ENCODE measurements at regions not wholly inside any gene's neighbourhood (a gene's known extent, or its start where the extent isn't known, plus 50 kb on each side); places are given as distances from the start of the nearest gene placed in this dataset.

DNA sequence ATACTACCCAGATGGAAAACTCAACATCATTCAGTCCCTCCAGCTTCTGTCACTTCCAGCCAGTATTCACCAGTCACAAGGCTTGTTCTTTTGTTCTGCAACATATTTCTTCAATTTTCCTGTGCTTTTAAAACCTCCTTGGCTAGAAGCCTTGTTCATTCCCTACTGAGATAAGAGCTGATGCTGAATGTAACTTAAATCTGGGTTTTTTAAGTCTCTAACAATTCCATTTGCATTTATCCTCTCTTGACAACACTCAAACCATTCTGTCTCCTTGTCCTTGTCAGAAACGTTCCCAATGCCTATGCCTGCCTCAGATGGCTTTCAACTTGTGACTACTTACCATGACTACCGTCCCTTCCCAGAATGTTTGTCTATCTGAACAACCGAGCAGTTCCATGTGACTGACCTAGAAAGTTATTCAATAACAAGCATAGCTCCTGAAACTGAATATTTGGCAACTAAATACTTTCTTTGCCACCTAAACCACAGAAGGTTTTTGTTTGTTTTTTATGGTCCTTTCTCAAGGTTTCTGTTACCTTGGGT, 682.9 kb upstream of the GALNTL6 start:
- no peak for DNase-seq

DNA sequence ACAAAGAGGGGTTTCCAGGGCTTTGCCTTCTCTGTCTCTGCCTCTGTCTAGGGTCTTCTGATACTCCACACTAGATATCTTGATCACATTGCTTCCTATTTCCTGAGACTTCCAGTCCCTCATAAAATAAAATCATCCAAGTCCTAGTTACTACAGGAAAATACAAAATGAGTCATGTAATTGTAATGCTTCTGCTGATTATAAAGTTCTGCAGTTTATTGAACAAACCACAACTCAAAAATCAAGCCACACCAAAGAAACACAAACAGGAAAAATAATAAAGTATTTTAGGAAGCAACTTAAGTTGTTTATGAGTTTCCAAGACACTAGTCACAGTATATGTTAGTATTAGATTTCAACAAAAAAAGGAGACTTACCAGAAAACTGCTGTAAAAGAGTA, 695.1 kb upstream of the GALNTL6 start:
- DNase-seq, result no peak

DNA sequence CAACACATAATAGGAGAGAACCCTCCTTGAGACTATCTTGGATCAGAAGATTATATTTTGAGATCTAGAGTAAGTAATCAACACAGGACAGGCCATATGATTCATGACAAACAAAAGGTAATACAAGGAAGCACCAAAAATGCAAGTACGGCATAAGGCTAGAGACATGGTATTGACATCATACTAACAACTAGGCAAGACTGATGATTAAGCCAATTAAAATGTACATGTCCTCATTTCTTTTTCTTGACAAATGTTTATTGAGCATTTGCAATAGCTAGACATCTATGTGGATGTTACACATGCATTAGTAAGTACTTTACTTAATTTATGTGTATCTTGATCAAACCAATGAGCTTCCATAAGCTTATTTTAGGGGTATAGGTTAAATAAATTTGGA, 695.7 kb upstream of the GALNTL6 start:
- no peak for DNase-seq

DNA sequence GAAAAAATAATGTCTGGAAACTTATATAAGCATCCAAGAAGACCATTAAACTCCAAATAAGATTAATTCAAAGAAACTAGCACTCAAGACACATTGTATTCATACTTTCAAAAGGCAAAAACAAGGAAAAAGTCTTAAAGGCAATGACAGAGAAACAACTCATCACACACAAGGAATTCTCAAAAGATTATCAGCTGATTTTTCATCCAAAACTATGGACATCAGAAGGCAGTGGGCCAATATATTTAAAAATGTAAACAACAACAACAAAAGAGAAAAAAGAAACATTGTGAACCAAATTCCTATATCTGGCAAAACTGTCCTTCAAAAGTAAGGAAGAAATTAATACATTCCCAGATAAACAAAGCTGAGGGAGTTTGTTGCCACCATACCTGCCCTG, 711.4 kb upstream of the GALNTL6 start:
- no peak for DNase-seq

DNA sequence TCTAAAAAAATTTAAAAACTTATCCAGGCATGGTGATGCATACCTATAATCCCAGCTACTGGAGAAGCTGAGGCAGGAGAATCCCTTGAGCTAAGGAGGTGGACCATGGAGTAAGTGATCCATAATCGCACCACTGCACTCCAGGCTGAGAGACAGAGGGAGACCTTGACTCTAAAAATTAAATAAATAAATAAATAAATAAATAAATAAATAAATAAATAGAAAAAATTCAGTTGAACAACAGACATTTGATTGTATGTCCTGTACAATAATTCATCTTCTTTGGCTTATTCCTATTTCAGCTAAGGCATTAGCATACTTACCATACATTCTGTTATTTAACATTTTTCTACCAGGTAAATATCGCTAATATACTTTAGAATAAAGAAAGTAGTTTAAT, 726.1 kb upstream of the GALNTL6 start:
- DNase-seq, result no peak

DNA sequence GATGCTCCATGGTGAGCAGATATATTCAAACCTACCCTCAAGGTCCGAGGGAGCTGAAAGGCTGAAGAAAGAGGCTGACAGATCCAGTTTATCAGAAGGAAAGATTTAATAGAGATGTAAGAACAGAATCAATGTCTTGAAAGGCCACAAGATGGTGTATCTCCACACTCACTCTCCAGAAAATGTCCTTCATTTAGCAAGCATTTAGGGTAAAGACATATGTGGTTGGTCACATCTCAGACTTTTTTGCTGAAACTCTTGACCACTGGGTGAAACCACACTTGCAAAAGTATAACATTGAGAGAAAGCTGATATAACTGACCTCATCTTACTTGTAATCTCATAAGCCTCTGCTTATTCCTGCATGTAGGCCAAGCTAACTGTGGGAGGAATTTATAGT, 745.8 kb upstream of the GALNTL6 start:
- no peak for DNase-seq

DNA sequence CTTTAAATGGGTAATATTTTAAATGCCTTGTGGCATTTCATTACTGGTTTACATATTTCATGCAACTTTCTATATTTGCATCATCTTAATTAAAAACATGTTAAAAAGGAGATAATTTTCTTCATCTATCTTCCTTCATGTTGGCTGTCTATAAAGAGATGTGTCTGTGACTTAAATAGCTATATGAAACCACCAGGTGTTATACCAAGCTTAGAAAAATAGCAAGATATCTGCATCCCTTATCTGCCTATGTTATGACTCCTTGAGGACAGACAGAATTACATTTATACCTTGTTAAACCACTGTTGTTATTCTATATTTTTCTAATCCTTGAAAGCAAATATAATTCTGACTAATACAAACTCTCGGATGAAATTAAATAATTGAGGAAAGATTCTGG, 763.8 kb upstream of the GALNTL6 start:
- DNase-seq, result no peak

DNA sequence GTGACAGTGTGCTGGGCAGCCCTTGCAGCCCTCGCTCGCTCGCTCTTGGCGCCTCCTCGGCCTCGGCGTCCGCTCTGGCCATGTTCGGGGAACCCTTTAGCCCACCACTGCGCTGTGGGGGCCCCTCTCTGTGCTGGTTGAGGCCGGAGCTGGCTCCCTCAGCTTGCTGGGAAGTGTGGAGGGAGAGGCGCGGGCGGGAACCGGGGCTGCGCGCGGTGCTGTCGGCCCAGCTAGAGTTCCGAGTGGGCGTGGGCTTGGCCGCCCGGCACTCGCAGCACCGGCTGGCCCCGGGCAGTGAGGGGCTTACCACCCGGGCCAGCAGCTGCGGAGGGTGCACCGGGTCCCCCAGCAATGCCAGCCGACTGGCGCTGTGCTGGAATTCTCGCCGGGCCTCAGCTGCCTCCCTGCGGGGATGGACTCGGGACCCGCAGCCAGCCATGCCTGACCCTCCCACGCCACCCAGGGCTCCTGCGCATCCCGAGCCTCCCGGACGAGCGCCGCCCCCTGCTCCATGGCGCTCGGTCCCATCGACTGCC, 770.1 kb upstream of the GALNTL6 start:
- DNase-seq, result no peak

DNA sequence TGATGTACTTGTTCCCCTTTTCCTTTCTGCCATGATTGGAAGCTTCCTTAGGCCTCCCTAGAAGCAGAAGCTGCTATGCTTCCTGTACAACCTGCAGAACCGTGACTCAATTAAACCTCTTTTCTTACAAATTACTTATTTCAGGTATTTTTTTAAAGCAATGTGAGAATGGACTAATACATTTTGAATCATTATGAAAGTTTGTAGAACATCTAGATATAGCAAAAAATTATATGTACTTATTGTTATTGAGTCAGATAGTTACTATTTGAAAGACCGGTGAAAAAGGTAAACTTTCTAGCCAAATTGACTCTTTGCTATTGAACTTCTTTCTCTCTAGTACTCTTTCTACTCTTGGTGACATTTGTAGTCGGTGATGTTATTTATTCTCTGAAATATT, 777.3 kb upstream of the GALNTL6 start:
- DNase-seq, result no peak

DNA sequence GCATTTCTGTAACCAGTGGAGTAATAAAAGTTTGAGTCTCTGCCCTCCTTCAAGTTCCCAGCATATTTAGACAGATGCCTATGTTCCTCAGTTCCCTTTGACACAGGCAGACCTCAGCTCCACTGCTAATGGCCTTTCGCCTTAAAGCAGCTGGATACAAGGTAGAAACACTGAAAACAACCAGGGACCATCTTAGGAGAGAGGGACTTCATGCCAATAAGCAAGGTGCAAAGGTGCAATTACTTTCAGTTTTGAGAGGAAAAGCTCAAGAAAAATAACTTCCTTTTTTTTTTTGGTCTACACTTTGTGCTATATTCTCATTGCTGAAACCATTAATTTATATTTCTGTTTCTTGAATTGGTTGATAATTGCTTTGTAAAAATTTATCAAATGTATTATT, 781.9 kb upstream of the GALNTL6 start:
- no peak for DNase-seq

DNA sequence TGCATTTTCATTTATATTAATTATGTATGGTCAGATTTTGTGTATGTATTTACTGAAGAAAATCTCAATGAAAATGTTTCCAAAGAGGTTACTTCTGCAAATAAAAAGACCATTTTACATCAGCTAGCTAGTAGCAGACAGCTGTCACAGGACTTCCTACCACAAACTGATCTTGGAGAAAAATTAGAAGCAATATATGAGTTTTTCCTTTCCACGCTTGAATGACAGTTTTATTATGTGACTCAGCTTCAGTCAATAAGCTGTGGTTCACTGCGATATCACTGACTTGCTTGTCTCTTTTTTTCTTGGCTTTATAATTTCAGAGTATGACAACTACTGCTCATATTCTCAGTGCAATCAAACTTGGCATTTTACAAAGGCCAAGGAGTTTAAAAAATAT, 787.4 kb upstream of the GALNTL6 start:
- DNase-seq, result peak; percentile 1

DNA sequence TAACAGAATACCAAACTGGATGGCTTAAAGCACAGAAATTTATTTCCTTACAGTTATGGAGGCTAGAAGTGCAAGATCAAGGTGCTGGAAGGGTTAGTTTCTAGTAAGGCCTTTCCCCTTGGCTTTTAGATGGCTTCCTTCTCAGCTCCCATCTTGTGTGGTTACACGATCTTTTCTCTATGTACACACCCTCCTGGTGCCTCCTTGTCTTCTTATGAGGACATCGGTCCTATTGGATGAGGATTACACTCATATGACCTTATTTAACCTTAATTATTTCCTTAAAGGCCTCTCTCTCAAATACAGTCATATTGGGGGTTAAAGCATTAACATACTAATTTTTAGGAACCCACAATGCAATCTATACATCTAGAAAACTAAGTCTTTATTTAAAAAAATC, 787.9 kb upstream of the GALNTL6 start:
- DNase-seq, result no peak

DNA sequence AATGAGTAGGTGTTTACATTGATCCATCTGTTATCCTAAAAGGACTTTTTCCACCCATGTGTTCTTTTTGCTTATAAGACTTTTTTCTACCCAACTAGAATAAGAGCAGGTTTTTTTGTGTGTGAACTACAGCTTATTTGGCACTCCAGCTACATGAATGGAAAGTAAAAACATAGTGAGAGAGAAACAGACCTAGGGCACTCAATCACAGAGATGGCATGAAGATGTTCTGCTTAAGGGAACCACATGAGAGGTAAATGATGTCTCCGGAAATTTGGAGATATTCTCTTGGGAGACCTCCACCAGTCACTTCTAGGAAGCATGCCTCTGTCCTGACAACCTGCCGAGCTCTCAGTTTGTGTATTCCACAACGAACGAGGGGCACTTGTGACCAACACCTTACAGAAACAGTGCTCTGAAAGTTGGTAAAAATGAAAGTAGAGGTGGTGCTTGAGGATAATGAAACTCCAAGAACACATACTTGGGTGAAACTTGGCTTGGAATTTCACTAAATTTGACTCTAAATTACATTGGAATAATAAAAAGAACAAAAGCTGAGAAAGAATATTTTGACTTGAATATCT, 788.4 kb upstream of the GALNTL6 start:
- DNase-seq, result no peak

DNA sequence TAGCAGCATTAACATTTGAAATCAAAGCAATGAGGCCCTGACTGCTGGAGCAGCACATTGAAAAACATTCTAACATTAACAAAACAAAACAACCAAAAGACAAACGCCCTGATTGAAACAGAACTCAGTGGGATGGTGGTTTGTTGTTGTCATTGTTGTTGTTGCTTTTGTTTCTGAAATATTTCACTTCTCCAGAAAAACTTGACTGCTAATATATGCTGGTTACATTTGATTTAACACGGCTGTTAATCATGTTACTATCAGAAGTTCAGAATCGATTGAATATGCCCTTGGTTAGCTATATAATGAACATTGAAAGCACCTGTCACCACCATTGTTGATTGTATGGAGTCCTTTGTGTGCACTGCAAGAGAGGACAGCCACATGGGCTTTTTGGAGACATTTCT, 790.4 kb upstream of the GALNTL6 start:
- DNase-seq, result no peak

DNA sequence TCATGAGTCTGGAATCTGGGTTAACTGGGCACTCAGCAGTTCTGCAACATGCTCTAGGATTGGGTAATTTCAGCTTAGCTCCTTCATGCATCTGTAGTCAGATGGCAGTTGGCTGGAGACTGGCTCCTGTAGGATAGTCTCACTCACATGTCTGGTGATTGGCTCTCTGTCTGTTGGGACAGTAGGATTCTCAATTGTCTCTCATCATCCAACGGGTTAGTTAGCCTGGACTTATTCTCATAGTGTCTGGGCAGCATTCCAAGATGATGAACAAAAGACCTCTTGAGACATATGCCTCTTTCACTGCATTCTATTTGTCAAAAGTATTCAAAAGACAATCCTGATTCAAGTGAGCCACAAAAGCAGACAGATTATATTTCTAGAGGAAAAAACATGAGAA, 795.6 kb upstream of the GALNTL6 start:
- no peak for DNase-seq

DNA sequence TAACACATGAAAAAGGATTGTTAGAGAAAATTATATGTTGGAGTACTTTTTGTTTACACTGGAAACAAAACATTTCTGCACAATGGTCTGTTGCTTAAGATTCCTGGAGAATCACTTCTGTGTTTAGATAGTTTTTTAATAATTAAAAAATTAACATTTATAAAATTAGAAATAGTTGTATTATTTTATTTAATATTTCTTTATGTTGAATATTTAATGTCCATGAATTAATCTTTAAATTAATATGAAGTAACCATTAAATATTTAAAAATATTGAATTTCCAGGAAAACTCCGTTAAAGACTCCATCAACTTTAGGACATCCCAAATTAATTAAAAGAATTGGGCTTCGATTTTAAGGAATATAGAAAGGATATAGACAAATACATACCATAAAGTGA, 797.1 kb upstream of the GALNTL6 start:
- no peak for DNase-seq

DNA sequence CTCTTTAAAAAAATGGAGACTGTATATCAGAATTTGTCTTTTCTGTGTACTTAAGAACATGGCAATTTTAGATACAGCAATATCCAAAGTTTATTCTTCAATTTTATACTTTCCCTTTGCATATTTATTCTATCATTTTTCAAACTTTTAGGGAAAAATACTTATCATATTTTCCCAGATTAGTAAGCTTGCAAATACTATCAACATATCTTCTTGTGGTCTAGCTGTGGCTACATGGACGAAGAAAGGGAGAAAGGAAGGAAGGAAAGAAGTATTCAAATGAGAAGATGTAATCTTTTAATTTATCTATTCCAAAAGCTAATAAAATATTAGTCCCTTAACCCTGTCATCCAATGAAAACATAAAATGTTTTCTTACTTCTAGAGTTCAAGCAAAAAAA, 797.8 kb upstream of the GALNTL6 start:
- DNase-seq, result no peak

DNA sequence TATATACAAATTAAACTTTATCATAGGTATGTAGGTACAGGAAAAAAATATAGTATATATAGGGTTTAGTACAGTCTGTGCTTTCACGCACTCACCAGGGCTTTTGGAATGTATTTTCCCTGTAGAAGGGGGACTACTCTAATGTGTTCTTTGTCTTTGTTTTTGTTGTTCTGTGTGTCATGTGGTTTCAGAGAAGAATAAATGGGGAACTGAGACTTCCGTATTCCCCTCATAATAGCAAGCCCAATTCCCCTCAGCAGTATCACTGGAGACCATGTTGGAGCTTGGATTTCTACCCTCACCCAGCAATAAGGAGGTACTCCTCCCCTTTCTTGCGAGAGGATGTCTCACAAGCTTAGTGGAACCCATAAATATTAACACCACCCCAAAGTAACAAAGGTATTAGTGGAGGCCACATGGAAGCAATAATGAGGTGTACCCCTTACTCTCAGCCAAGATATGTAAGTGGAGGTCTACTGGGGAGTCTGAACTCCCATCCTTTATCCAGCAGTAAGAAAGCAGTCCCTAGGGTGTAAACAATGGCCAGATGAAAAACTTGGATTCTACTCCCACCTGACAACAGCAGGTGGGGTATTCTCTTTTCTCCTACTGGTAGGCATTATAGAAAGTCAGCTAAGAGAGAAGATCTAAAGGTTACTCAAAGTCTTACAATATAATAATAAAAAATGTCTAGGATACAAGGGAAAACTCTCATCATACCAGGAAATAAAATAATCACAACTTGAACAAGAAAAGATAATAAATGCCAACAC, 805.4 kb upstream of the GALNTL6 start:
- DNase-seq, result no peak

DNA sequence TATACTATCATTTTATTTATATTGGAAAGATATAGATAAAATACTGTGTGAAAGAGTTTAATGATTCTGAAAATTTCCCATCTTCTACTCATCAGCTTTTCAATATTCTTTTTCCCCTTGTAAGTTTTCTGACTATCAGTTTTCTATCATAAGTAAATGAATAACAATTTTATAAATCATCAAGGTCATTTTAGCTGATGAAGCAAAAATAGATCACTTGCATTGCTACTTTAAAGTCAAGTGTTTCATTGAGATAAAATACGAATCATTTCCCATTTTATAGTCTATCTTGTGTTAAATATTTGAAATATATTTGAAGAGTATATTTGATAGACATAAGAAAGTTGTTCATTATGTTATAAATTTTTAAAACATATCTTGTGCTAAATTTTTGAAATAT, 811.0 kb upstream of the GALNTL6 start:
- no peak for DNase-seq

DNA sequence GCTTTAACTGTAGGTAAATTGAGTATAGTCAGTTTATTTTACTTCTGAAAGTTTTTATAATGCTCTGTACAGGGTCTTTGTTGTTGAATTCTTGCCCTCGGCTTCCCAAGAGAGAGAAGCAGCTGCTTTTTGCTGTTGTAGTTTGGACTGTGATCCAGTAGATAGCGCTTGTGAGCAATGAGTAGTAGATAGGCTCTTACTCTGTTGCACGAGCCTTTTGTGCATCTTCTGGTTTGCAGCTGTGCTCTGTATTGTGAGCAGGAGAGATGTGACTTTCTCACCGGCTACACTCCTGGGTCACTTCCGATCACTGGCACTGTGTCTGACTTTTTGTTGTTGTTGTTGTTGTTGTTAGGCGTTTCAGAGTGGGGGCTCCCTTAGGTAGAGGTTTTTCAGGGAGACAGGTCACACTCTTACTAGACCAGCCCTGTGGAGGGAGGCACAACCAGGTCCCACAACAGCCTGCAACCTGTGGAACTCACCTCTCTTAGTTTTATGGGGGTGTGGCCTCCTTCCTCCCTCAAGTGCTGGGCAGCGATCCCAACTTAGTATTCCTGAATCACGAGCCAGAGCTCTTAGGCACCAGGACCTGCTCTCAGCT, 822.1 kb upstream of the GALNTL6 start:
- peak; percentile 35 for DNase-seq

DNA sequence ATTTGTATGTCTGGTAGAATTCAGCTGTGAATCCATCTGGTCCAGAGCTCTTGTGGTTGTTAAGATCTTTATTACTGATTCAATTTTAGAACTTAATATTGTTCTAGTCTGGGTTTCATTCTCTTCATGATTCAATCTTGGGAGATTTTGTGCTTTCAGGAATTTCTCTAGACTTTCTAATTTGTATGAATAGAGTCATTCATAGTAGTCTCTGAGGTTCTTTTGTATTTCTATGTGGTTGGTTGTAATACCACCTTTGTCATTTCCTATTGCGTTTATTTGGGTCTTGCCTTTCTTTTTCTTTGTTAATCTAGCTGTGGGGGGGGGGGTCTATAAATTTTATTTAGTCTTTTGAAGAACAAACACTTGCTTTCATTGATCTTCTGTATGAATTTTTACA, 824.8 kb upstream of the GALNTL6 start:
- DNase-seq, result no peak

DNA sequence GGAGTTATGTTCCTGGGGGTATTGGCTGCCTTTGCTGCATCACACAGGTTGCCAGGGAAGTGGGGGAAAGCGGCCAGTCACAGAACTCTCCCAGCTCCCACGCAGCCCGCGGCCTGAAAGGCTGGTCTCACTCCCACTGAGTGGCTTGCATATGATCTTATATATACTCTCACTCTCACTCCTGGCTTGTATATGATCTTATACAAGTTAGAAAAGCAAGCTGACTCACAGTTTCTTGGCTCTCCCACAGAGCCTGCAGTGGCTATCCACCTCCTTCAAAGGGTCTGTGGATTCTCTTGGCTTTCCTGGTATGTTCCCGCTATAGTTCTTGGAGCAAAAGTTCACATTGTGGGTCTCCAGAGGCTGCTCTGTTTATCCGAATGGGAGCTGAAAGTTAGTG, 833.5 kb upstream of the GALNTL6 start:
- DNase-seq, result no peak

DNA sequence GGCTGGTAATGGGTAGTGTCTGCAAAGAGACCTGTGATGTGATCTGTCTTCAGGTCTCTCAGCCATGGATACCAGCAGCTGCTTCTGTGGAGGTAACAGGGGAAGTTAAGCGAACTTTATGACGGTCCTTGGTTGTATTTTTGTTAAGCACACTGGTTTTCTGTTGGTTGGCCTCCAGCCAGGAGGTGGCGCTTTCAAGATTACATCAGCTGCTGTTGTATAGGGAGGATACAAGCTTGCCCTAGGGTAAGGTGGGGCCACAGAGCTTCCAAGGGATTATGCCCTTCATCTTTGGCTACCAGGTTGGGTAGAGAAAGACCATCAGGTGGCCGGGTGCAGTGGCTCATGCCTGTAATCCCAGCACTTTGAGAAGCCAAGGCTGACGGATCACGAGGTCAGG, 834.2 kb upstream of the GALNTL6 start:
- DNase-seq, result no peak

DNA sequence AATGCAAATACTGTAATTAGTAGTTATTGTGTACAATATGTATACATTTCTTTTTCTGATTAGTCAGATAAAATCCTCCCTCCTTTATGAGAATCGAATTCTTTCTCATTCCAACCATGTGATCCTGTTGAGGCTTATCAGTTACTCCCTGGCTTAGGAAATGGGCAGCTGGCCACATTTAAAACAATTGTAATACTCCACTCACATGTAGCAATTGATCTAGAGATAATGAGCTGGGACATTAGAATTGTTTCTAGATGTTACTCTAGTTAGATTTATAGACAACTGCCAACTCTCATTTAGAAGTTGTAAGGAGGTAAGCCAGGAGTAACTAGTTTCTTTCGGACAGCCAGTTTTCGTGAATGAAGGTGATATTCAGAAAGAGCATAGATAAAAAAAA, 859.3 kb upstream of the AADAT start:
- DNase-seq, result no peak

All from COR-L47 (cell line).